ENCODE measurements at regions not wholly inside any gene's neighbourhood (a gene's known extent, or its start where the extent isn't known, plus 50 kb on each side); places are given as distances from the start of the nearest gene placed in this dataset.

DNA sequence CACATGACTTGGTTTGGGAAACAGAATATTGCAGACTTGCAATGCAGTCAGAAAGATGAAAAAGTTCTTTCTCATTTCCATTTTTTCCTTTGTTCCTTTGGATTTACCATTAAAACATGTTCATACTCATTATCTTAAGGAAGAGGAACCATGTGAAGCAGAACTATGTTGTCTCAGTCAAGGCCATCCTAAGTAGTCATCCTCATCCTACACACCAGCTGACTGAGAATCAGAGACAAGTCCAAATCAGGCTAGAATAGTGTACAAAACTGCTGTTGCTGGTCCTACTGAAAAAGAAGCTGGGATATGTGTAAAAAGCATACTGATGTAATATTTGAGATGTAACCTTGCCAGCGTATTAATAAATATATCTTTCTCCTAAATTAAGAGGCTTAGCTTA is 433.4 kb downstream of the SLITRK5 start:
- TF ChIP-seq EZH2 (IDR thresholded peaks at IDR 0.05) (no peak), POLR2AphosphoS5 (IDR thresholded peaks at IDR 0.05; ENCODE audit: borderline replicate concordance, low read depth, low read length) (no peak), FOXP2 (optimal IDR thresholded peaks at IDR 0.05; ENCODE audit: control extremely low read depth, extremely low read length, insufficient read depth) (no peak)
